Mucosa of descending colon (tissue), 3 donors: ENCODE measurements at regions not wholly inside any gene's neighbourhood (a gene's known extent, or its start where the extent isn't known, plus 50 kb on each side); places are given as distances from the start of the nearest gene placed in this dataset.
"Not testable (repeated sequence)": the region's sequence is repeated elsewhere in the genome, so short reads cannot be mapped to it uniquely, and the experiment has no call there.

ENCODE experiments used
- ATAC-seq: fragments of 200-7000 bp; cut with Tn5 transposase; one replicate; pipeline ENCODE4 v1.9.1; 2020; ENCODE audit warnings: mild to moderate bottlenecking, moderate library complexity
- DNase-seq, 3 donors: peaks; one replicate each; pipeline ENCODE4 v3.0.0-alpha.2; 2020
- H3K36me3 ChIP-seq: fragments of 200-600 bp; one replicate; pipeline ENCODE4 v1.8.0; 2021; ENCODE audit warnings: low read depth, mild to moderate bottlenecking
- H3K4me1 ChIP-seq: fragments of 200-600 bp; one replicate; pipeline ENCODE4 v1.8.0; 2021; ENCODE audit warnings: low read depth, mild to moderate bottlenecking
- H3K4me3 ChIP-seq: fragments of 200-600 bp; one replicate; pipeline ENCODE4 v1.8.0; 2021; ENCODE audit warnings: mild to moderate bottlenecking
- H3K9me3 ChIP-seq: fragments of 200-600 bp; one replicate; pipeline ENCODE4 v1.8.0; 2021; ENCODE audit warnings: mild to moderate bottlenecking
- intact Hi-C, 2 donors: fragments of 100-400 bp; cut with DNase I in 1 of 2; cut with micrococcal nuclease in 1 of 2; formaldehyde crosslinking; loops; one replicate each; pipeline versions ENCODE4 v1.11.0 to v1.11.1; 2022; cut with DNase I, micrococcal nuclease
- TF ChIP-seq, protein P1 (sequence below): fragments of 200-600 bp; IDR thresholded peaks from one replicate; pipeline ENCODE4 v1.8.0; 2022; ENCODE audit warnings: antibody characterized with exemption, mild to moderate bottlenecking
- donor health status: DM: no; HTN: no; CAD: no; lungs with moderate emphysema.
- donor health status: DM: no; HTN: no; CAD: no.
- donor health status: DM: no; HTN: yes; CAD: no.

DNA sequence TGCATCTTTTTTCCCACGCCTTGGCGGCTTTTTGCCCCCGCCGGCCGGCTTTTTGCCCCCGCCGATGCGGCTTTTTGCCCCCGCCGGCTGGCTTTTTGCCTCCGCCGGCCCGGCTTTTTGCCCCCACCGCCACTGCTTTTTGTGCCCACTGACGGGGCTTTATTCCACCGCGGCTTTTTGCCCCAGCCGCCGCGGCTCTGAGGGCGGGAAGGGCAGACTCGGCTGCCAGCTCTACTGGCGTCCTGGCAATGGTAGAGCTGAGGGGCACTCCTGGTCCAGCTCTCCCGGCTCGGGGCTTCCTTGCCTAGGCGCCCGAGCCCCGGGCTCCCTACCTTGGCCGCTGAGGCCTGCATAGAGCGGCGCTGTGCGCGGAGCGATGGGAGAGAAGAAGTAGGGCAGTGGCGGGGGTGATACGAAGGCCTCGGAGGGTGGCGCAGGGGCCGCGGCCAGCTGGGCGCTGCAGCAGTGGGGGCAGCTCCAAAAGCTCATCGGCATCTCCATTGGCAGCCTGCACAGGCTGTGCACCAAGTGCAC lies 591.4 kb downstream of the TP53TG3F start:
- DNase-seq (peak in 1 of 3 donors; percentile 37), ATAC-seq (no peak)
- H3K4me1 ChIP-seq: no peaks in the 10 kb centered on the region
- peaks cover 65% of the 10 kb centered on the region for H3K9me3 ChIP-seq
- no peak overlapping the region for H3K4me3 ChIP-seq
- no peaks in the 10 kb centered on the region for H3K36me3 ChIP-seq
- intact Hi-C loops: no loop called here
- TF ChIP-seq, protein P1, sequence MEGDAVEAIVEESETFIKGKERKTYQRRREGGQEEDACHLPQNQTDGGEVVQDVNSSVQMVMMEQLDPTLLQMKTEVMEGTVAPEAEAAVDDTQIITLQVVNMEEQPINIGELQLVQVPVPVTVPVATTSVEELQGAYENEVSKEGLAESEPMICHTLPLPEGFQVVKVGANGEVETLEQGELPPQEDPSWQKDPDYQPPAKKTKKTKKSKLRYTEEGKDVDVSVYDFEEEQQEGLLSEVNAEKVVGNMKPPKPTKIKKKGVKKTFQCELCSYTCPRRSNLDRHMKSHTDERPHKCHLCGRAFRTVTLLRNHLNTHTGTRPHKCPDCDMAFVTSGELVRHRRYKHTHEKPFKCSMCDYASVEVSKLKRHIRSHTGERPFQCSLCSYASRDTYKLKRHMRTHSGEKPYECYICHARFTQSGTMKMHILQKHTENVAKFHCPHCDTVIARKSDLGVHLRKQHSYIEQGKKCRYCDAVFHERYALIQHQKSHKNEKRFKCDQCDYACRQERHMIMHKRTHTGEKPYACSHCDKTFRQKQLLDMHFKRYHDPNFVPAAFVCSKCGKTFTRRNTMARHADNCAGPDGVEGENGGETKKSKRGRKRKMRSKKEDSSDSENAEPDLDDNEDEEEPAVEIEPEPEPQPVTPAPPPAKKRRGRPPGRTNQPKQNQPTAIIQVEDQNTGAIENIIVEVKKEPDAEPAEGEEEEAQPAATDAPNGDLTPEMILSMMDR: no peak

DNA sequence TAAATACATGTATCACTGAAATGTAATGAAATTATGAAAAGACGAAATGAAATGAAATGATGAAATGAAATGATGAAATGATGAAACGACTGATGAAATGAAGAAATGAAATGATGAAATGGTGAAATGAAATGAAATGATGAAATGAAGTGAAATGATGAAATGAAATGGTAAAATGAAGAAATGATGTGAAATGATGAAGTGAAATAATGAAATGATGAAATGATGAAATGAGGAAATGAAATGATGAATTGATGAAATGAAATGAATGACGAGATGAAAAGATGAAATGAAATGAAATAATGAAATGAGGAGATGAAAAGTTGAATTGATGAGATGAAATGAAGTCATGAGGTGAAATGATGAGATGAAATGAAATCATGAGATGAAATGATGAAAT lies 594.7 kb downstream of the TP53TG3F start:
- H3K4me1 ChIP-seq: no peaks in the 10 kb centered on the region
- DNase-seq (no peak), ATAC-seq (no peak)
- peaks cover 56% of the 10 kb centered on the region for H3K9me3 ChIP-seq
- no peaks in the 10 kb centered on the region for H3K36me3 ChIP-seq
- TF ChIP-seq, protein P1: no peak
- no peak overlapping the region for H3K4me3 ChIP-seq
- intact Hi-C loops: no loop called here

DNA sequence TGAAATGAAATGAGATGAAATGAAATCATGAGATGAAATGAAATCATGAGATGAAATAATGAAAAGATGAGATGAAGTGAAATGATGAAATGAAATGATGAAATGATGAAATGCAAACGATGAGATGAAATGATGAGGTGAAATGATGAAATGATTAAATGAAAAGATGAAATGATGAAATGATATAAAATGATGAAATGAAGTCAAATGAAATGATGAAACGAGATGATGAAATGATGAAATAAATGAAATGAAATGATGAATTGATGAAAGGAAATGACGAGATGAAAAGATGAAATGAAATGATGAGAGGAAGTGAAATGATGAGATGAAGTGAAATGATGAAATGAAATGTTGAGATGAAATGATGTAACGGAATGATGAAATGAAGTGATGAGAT lies 595.6 kb downstream of the TP53TG3F start:
- Histone ChIP-seq H3K36me3 (no peaks in the 10 kb centered on the region), H3K9me3 (peaks cover 55% of the 10 kb centered on the region), H3K4me1 (no peaks in the 10 kb centered on the region), H3K4me3 (no peak overlapping the region)
- DNase-seq: no peak
- TF ChIP-seq, protein P1: no peak
- no peak for ATAC-seq
- intact Hi-C loops: no loop called here

DNA sequence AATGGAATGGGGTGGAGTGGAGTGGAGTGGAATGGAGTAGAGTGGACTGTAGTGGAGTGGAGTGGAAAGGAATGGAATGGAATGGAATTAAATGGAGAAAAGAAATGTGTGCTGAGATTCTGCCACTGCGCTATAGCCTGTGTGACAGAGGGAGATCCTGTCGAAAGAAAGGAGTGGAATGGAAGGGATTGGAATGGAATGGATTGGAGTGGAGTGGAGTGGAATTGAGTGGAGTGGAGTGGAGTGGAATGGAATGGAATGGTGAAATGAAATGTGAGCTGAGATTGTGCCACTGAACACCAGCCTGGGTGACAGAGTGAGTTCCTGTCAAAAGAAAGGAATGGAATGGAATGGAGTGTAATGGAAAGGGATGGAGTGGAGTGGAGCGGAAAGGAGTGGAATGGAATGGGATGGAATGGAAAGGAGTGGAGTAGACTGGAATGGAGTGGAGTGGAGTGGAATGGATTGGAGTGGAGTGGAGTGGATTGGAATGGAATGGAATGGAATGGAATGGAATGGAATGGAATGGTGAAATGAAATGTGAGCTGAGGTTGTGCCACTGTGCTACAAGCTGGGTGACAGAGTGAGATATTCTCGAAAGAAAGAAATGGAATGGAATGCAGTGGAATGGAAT lies 603.3 kb downstream of the TP53TG3F start:
- H3K9me3 ChIP-seq: peaks cover 55% of the 10 kb centered on the region
- H3K36me3 ChIP-seq, DNase-seq, H3K4me1 ChIP-seq, intact Hi-C loops, H3K4me3 ChIP-seq: not testable (repeated sequence)
- ATAC-seq: peak; percentile 71

DNA sequence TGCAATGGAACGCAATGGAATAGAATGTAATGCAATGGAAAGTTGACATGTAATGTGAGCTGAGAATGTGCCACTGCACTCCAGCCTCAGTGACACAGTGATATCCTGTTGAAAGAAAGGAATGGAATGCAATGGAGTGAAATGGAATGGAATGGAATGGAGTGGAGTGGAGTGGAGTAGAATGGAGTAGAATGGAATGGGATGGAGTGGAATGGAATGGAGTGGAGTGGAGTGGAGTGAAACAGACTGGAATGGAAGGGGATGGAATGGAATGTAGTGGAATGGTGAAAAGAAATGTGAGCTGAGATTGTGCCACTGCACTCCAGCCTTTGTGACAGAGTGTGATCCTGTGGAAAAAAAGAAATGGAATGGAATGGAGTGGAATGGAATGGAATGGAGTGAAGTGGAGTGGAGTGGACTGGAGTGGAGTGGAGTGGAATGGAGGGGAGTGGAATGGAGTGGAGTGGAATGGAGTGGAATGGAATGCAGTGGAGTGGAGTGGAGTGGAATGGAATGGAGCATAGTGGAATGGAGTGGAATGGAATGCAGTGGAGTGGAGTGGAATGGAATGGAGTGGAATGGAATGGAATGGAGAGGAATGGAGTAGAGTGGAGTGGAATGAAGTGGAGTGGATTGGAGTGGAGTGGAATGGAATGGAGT lies 604.2 kb downstream of the TP53TG3F start:
- H3K9me3 ChIP-seq: peaks cover 61% of the 10 kb centered on the region
- intact Hi-C loops, DNase-seq, H3K4me1 ChIP-seq, H3K36me3 ChIP-seq, H3K4me3 ChIP-seq: not testable (repeated sequence)
- ATAC-seq: peak; percentile 53

DNA sequence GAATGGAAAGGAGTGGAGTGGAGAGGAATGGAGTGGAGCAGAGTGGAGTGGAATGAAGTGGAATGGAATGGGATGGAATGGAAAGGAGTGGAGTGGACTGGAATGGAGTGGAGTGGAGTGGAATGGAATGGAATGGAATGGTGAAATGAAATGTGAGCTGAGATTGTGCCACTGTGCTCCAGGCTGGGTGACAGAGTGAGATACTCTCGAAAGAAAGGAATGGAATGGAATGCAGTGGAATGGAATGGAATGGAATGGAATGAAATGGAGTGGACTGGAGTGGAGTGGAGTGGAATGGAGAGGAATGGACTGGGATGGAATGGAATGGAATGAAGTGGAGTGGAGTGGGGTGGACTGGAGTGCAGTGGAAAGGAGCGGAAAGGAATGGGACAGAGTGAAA lies 605.2 kb downstream of the TP53TG3F start:
- H3K36me3 ChIP-seq, DNase-seq, H3K4me3 ChIP-seq, H3K4me1 ChIP-seq, intact Hi-C loops: not testable (repeated sequence)
- peaks cover 68% of the 10 kb centered on the region for H3K9me3 ChIP-seq
- peak; percentile 53 for ATAC-seq

DNA sequence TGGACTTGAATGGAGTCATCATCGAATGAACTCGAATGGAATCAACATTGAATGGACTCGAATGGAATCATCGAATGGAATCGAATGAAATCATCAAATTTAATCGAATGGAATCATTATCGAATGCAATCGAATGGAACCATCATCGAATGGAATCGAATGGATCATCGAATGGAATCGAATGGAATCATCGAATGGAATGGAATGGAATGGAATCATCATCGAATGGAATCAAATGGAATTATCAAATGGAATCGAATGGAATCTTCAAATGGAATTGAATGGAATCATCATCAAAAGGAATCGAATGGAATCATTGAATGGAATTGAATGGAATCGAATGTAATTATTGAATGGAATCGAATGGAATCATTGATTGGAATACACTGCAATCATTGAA lies 610.3 kb downstream of the TP53TG3F start:
- intact Hi-C loops: not testable (repeated sequence)

More for the DNA sequence above, 610.3 kb downstream of the TP53TG3F start:
- not testable (repeated sequence) for DNase-seq, ATAC-seq, H3K4me1 ChIP-seq, H3K4me3 ChIP-seq, H3K36me3 ChIP-seq
- peaks cover 35% of the 10 kb centered on the region for H3K9me3 ChIP-seq
